ENCODE measurements at regions not wholly inside any gene's neighbourhood (a gene's known extent, or its start where the extent isn't known, plus 50 kb on each side); places are given as distances from the start of the nearest gene placed in this dataset.
"Not testable (repeated sequence)": the region's sequence is repeated elsewhere in the genome, so short reads cannot be mapped to it uniquely, and the experiment has no call there.

GRCh38 chr19:30290805-30291204, 81.4 kb upstream of the ZNF536 start:
- H3K4me3 ChIP-seq (ENCODE audit: low read length in 2 of 2); H3K4me1 ChIP-seq (ENCODE audit: control insufficient read depth in 2 of 2, insufficient read depth in 2 of 2, low read length in 2 of 2); H3K9me3 ChIP-seq (ENCODE audit: control insufficient read depth in 2 of 2, low read length in 2 of 2); H3K27me3 ChIP-seq (ENCODE audit: control insufficient read depth in 2 of 2, insufficient read depth in 2 of 2, low read length in 2 of 2); H3K27ac ChIP-seq (ENCODE audit: low read depth in 2 of 2, low read length in 2 of 2); H3K9ac ChIP-seq (ENCODE audit: low read depth in 1 of 2, low read length in 2 of 2); H3K36me3 ChIP-seq (ENCODE audit: control insufficient read depth in 2 of 2, insufficient read depth in 2 of 2, low read length in 2 of 2): not testable (repeated sequence)

DNA sequence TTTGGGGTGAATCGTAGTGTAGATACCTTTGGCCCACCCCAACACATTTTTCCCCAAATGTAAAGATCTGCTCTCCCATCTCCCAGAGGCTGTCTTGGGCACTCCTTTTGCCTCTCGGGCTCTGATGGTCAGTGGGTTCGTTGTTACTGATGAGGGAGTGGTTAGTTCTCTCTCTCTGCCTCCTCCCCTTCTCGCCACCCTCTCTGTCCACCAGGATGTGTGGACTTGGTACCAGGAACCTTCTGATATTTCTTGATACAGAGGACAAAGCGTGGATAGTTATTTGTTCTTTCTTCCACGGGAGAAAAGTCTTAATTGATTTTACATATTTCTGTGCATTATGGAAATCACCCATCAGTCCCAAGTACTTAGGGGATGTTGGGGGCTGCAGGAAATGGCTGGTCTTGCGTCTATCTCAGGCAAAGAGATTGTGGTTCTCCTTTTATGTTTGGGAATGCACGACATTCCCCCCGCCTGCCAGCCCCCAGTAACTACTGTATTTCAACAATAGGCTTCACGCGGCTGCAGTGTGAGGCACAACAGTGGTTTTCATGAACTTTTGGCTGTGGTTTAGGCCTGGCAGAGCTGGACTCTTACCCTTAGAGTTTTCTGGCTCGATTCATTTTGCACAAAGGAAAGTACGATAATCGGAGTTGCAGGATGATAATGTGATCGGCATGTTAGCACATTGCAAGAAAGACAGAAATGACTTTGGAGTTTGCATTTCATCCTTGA, 79.0 kb upstream of the ZNF536 start:
- Histone ChIP-seq H3K27ac (ENCODE audit: low read depth in 2 of 2, low read length in 2 of 2) (no peak overlapping the region), H3K27me3 (ENCODE audit: control insufficient read depth in 2 of 2, insufficient read depth in 2 of 2, low read length in 2 of 2) (no peaks in the 10 kb centered on the region), H3K9ac (ENCODE audit: low read depth in 1 of 2, low read length in 2 of 2) (no peak overlapping the region), H3K4me3 (ENCODE audit: low read length in 2 of 2) (no peak overlapping the region), H3K9me3 (ENCODE audit: control insufficient read depth in 2 of 2, low read length in 2 of 2) (no peaks in the 10 kb centered on the region), H3K4me1 (ENCODE audit: control insufficient read depth in 2 of 2, insufficient read depth in 2 of 2, low read length in 2 of 2) (no peaks in the 10 kb centered on the region), H3K36me3 (ENCODE audit: control insufficient read depth in 2 of 2, insufficient read depth in 2 of 2, low read length in 2 of 2) (no peaks in the 10 kb centered on the region)

DNA sequence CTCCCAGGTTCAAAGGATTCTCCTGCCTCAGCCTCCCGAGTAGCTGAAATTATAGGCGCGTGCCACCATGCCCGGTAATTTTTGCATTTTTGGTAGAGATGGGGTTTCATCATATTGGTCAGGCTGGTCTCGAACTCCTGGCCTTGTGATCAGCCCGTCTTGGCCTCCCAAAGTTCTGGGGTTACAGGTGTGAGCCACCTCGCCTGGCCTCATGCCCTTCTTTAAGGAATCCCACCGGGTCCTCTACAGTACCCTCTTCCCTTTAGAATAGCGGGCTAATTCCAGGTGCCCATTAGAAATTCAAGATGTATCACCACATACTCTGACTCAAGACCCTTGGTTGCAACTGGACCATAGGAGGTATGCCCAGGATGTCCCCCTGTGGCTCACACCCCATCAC, 74.2 kb upstream of the ZNF536 start:
- no peaks in the 10 kb centered on the region for H3K36me3 ChIP-seq (ENCODE audit: control insufficient read depth in 2 of 2, insufficient read depth in 2 of 2, low read length in 2 of 2)
- no peaks in the 10 kb centered on the region for H3K9me3 ChIP-seq (ENCODE audit: control insufficient read depth in 2 of 2, low read length in 2 of 2)
- H3K9ac ChIP-seq (ENCODE audit: low read depth in 1 of 2, low read length in 2 of 2) = no peak overlapping the region
- no peaks in the 10 kb centered on the region for H3K27me3 ChIP-seq (ENCODE audit: control insufficient read depth in 2 of 2, insufficient read depth in 2 of 2, low read length in 2 of 2)
- H3K4me3 ChIP-seq (ENCODE audit: low read length in 2 of 2) = no peak overlapping the region
- no peaks in the 10 kb centered on the region for H3K4me1 ChIP-seq (ENCODE audit: control insufficient read depth in 2 of 2, insufficient read depth in 2 of 2, low read length in 2 of 2)
- H3K27ac ChIP-seq (ENCODE audit: low read depth in 2 of 2, low read length in 2 of 2) = no peak overlapping the region

GRCh38 chr19:30303131-30303654, 69.0 kb upstream of the ZNF536 start:
- Histone ChIP-seq H3K36me3 (ENCODE audit: control insufficient read depth in 2 of 2, insufficient read depth in 2 of 2, low read length in 2 of 2) (no peaks in the 10 kb centered on the region), H3K9me3 (ENCODE audit: control insufficient read depth in 2 of 2, low read length in 2 of 2) (no peaks in the 10 kb centered on the region), H3K4me3 (ENCODE audit: low read length in 2 of 2) (no peak overlapping the region), H3K4me1 (ENCODE audit: control insufficient read depth in 2 of 2, insufficient read depth in 2 of 2, low read length in 2 of 2) (no peaks in the 10 kb centered on the region), H3K9ac (ENCODE audit: low read depth in 1 of 2, low read length in 2 of 2) (no peak overlapping the region), H3K27me3 (ENCODE audit: control insufficient read depth in 2 of 2, insufficient read depth in 2 of 2, low read length in 2 of 2) (no peaks in the 10 kb centered on the region), H3K27ac (ENCODE audit: low read depth in 2 of 2, low read length in 2 of 2) (no peak overlapping the region)

DNA sequence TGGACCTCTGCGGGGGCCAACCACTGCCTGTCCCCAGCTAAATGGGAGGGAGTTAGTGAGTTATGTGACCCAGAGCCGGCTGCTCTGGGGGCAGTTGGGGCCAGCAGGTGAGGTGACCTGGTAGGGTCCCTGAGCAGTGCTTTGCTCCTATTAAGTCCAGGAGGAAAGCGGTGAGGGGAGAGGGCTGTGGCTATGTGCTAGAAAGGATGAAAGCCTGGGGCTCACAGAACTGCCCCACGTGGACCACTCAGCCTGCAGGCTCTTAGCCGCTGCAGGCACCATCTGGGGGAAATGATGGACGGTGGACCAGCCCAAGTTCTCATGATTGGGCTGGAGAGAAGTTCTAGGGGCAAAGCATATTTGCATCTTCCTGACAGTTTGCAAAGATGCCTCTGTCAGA, 67.6 kb upstream of the ZNF536 start:
- H3K9me3 ChIP-seq (ENCODE audit: control insufficient read depth in 2 of 2, low read length in 2 of 2) = no peaks in the 10 kb centered on the region
- H3K4me3 ChIP-seq (ENCODE audit: low read length in 2 of 2) = no peak overlapping the region
- no peaks in the 10 kb centered on the region for H3K36me3 ChIP-seq (ENCODE audit: control insufficient read depth in 2 of 2, insufficient read depth in 2 of 2, low read length in 2 of 2)
- no peak overlapping the region for H3K27ac ChIP-seq (ENCODE audit: low read depth in 2 of 2, low read length in 2 of 2)
- H3K9ac ChIP-seq (ENCODE audit: low read depth in 1 of 2, low read length in 2 of 2) = no peak overlapping the region
- H3K4me1 ChIP-seq (ENCODE audit: control insufficient read depth in 2 of 2, insufficient read depth in 2 of 2, low read length in 2 of 2) = no peaks in the 10 kb centered on the region
- no peaks in the 10 kb centered on the region for H3K27me3 ChIP-seq (ENCODE audit: control insufficient read depth in 2 of 2, insufficient read depth in 2 of 2, low read length in 2 of 2)

DNA sequence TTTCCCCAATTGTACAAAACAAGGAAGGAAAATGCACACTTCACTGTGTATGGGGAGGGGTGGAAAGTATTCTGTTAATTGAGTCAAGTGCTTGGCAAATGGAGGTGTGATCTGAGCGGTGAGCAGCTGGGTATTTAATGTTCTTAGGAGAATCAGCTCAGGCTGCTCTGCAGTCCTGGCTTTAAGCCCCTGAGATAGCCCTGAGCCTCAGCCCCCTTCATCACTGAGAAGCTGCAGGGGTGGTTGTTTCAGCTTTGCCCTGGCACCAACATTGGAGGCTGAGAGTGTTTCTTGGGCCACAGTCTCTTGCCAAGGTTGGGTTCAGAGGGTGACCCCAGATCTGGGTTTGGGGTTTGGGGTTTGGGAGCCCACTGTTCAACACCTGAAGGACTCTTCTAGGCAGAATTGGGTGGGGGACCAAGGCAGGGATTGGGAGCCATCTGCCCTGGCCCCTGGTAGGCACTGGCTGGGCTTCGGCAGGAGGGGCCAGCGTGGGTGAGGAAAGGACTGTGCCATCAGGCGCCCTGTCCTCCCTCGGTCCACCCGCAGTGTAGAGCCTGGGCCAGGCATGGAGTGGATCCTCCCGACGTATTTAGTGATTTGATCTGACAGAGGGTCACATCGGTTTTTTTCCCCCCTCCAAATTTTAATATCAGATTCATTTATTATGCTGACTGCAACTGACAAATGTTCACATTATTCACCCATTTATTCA, 66.7 kb upstream of the ZNF536 start:
- Histone ChIP-seq H3K36me3 (ENCODE audit: control insufficient read depth in 2 of 2, insufficient read depth in 2 of 2, low read length in 2 of 2) (no peaks in the 10 kb centered on the region), H3K9me3 (ENCODE audit: control insufficient read depth in 2 of 2, low read length in 2 of 2) (no peaks in the 10 kb centered on the region), H3K27ac (ENCODE audit: low read depth in 2 of 2, low read length in 2 of 2) (no peak overlapping the region), H3K9ac (ENCODE audit: low read depth in 1 of 2, low read length in 2 of 2) (no peak overlapping the region), H3K27me3 (ENCODE audit: control insufficient read depth in 2 of 2, insufficient read depth in 2 of 2, low read length in 2 of 2) (no peaks in the 10 kb centered on the region), H3K4me1 (ENCODE audit: control insufficient read depth in 2 of 2, insufficient read depth in 2 of 2, low read length in 2 of 2) (no peaks in the 10 kb centered on the region), H3K4me3 (ENCODE audit: low read length in 2 of 2) (no peak overlapping the region)

- Histone ChIP-seq H3K9ac (ENCODE audit: low read depth in 1 of 2, low read length in 2 of 2) (no peak overlapping the region), H3K9me3 (ENCODE audit: control insufficient read depth in 2 of 2, low read length in 2 of 2) (no peaks in the 10 kb centered on the region), H3K4me1 (ENCODE audit: control insufficient read depth in 2 of 2, insufficient read depth in 2 of 2, low read length in 2 of 2) (no peaks in the 10 kb centered on the region), H3K27ac (ENCODE audit: low read depth in 2 of 2, low read length in 2 of 2) (no peak overlapping the region), H3K27me3 (ENCODE audit: control insufficient read depth in 2 of 2, insufficient read depth in 2 of 2, low read length in 2 of 2) (no peaks in the 10 kb centered on the region), H3K4me3 (ENCODE audit: low read length in 2 of 2) (no peak overlapping the region), H3K36me3 (ENCODE audit: control insufficient read depth in 2 of 2, insufficient read depth in 2 of 2, low read length in 2 of 2) (no peaks in the 10 kb centered on the region)
Measured at GRCh38 chr19:30307191-30307974, 64.8 kb upstream of the ZNF536 start.

GRCh38 chr19:30309176-30309575, 63.0 kb upstream of the ZNF536 start:
- no peak overlapping the region for H3K27ac ChIP-seq (ENCODE audit: low read depth in 2 of 2, low read length in 2 of 2)
- H3K4me1 ChIP-seq (ENCODE audit: control insufficient read depth in 2 of 2, insufficient read depth in 2 of 2, low read length in 2 of 2) = no peaks in the 10 kb centered on the region
- no peak overlapping the region for H3K4me3 ChIP-seq (ENCODE audit: low read length in 2 of 2)
- no peaks in the 10 kb centered on the region for H3K27me3 ChIP-seq (ENCODE audit: control insufficient read depth in 2 of 2, insufficient read depth in 2 of 2, low read length in 2 of 2)
- H3K36me3 ChIP-seq (ENCODE audit: control insufficient read depth in 2 of 2, insufficient read depth in 2 of 2, low read length in 2 of 2) = no peaks in the 10 kb centered on the region
- no peak overlapping the region for H3K9ac ChIP-seq (ENCODE audit: low read depth in 1 of 2, low read length in 2 of 2)
- H3K9me3 ChIP-seq (ENCODE audit: control insufficient read depth in 2 of 2, low read length in 2 of 2) = no peaks in the 10 kb centered on the region

DNA sequence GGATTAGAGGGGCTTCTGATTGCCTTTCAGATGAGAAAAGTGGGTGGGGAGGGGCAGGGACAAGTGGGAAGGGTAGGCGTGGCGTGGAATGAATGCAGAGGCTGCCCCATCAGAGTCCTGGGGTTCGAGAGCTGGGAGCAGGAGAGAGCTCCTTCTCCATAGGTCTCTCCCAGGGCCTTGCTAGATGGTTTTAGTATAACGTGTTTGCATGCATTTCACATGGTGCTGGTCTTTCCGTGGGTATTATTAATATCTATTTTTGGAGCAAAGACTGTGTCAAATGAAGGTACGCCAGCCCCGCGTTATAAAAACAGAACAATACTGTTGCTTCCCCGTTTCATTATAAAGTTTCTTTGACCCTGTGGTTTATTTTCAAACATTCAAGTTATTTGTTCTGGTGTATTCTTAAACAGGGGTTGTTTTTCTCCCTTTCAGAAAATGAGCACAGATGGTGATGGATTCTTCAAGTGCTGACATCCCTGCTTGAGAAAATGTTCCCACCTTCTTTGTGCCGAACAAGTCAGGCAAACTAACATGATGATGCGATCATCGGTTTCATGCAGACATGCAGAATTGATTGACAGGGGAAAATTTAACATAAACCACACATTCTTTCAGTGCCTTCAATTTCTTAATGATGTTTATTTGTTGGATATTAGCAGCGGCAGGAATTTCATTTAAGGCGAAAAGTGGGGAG, 62.1 kb upstream of the ZNF536 start:
- Histone ChIP-seq H3K36me3 (ENCODE audit: control insufficient read depth in 2 of 2, insufficient read depth in 2 of 2, low read length in 2 of 2) (no peaks in the 10 kb centered on the region), H3K27me3 (ENCODE audit: control insufficient read depth in 2 of 2, insufficient read depth in 2 of 2, low read length in 2 of 2) (no peaks in the 10 kb centered on the region), H3K9me3 (ENCODE audit: control insufficient read depth in 2 of 2, low read length in 2 of 2) (no peaks in the 10 kb centered on the region), H3K27ac (ENCODE audit: low read depth in 2 of 2, low read length in 2 of 2) (no peak overlapping the region), H3K4me1 (ENCODE audit: control insufficient read depth in 2 of 2, insufficient read depth in 2 of 2, low read length in 2 of 2) (no peaks in the 10 kb centered on the region), H3K4me3 (ENCODE audit: low read length in 2 of 2) (no peak overlapping the region), H3K9ac (ENCODE audit: low read depth in 1 of 2, low read length in 2 of 2) (no peak overlapping the region)
